NB4 (cell line): ENCODE measurements at regions not wholly inside any gene's neighbourhood (a gene's known extent, or its start where the extent isn't known, plus 50 kb on each side); places are given as distances from the start of the nearest gene placed in this dataset.

Source experiments
- DNase-seq: peaks from one replicate; pipeline ENCODE4 v3.0.0; 2010; ENCODE audit warnings: low read depth
- H3K4me3 ChIP-seq: one replicate; pipeline ENCODE4 v1.5.1; 2011; ENCODE audit warnings: mild to moderate bottlenecking, low read depth, low read length, moderate library complexity
- CTCF ChIP-seq: IDR thresholded peaks from one replicate; pipeline ENCODE4 v1.5.1; 2012; ENCODE audit warnings: low read depth, low read length
- MAX ChIP-seq: IDR thresholded peaks from 2 replicates; pipeline ENCODE4 v1.6.1; 2011; ENCODE audit warnings: low read depth, low read length
- MYC ChIP-seq: IDR thresholded peaks from 2 replicates; pipeline ENCODE4 v1.6.1; 2011; ENCODE audit warnings: low read depth, low read length
- POLR2A ChIP-seq: IDR thresholded peaks from 2 replicates; pipeline ENCODE4 v1.6.1; 2011; ENCODE audit warnings: mild to moderate bottlenecking; ENCODE audit not compliant: insufficient read length; ENCODE audit errors: extremely low read depth

- TF ChIP-seq MAX (no peak), POLR2A (no peak), MYC (no peak), CTCF (no peak)
- no peak for DNase-seq
- no peak overlapping the region for H3K4me3 ChIP-seq
Measured at GRCh38 chr1:225720937-225721336, 56.7 kb upstream of the SRP9 start.

GRCh38 chr1:225724251-225724650 is 53.4 kb upstream of the SRP9 start:
- DNase-seq: no peak
- TF ChIP-seq MAX: no peak
- no peak for TF ChIP-seq CTCF
- no peak for TF ChIP-seq MYC
- no peak for TF ChIP-seq POLR2A
- no peak overlapping the region for H3K4me3 ChIP-seq
